HG02588 (cell line): ENCODE measurements at regions not wholly inside any gene's neighbourhood (a gene's known extent, or its start where the extent isn't known, plus 50 kb on each side); places are given as distances from the start of the nearest gene placed in this dataset.
"Not testable (repeated sequence)": the region's sequence is repeated elsewhere in the genome, so short reads cannot be mapped to it uniquely, and the experiment has no call there.

Experiments used
- ATAC-seq: cut with Tn5 transposase; IDR thresholded peaks from one replicate; pipeline ENCODE4 v1.9.1; 2021; ENCODE audit warnings: mild to moderate bottlenecking, moderate library complexity; ENCODE audit not compliant: unreplicated experiment

DNA sequence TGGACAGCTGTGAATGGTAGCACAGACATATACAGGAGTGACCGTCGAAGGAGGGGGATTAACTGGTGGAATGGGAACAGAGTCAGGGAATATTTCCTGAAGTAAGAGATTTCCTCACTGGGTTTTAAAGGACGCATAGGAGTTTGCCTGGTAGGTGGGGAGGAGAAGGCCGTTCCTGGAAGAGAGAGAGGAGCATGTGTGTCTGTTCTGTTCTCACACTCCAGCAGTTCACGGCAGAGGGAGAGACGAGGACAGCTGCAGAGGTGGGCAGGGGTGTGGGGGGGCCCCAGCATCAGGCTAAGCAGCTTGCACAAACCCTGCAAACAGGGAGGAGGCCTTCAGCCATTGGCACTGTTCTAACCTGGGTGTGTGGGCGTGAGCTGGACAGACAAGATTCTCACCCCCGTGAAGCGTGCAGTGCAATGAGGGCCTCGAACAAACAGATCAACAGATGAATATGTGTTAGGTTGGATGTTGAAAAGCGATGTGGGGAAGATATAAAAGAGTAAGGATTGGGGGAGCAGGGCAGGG lies 85.3 kb upstream of the GSE1 start:
- ATAC-seq = no peak

DNA sequence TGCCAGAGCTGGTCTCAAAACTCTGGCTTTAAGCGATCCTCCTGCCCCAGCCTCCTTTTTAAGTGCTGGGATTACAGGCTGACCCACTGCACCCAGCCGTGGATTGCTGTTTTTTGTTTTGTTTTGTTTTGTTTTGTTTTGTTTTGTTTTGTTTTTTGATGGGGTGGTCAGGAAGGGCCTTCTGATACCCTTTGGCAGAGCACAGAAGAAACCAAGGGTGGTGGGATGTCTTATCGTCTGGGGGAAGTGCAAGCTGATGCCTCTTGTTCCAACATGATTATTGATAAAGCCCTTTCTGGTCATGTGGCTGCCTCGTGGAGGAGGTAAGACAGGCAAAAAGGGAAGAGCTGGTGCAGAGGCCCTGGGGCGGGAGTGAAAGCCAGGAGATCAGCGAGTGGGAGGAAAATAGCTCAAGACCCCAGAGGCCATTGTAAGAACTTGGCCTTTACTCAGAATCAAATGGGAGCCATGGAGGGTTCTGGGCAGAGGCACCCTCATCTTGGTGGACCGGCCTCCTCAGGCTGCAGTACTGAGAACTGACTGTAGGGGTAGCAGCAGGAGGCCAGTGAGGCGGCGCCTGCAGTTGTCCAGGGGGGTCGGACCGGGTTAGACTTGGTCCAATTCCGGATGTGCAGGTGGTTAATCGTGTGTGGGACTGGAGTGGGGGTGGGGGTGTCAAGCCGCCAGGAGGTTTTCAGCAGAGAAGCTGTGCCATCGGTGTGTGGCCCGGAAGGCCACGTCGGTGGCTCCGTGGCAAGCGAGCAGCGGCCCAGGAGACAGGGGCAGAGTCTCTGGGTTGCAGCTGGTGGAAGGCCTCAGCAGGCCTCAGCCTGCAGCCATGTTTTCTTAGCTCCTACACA lies 84.4 kb upstream of the GSE1 start:
- ATAC-seq = no peak

GRCh38 chr16:85529489-85530369 lies 83.4 kb upstream of the GSE1 start:
- no peak for ATAC-seq

DNA sequence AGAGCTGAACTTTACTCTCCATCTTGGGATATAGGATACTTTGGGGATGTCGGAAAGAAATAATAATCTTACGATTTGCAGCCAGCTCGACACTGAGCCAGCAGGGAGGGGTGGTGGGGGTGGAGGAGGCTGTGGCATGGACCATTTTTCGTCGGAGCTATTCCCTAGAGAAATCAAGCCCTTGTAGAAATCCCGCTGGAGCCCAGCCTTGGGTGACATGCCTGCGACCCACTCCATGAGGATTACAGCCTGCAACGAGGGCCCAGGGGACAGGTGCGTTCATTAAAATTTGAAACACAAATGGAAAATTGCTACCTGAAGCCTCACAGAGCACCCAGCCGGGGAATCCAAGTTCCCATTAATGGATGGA lies 82.8 kb upstream of the GSE1 start:
- ATAC-seq = no peak

DNA sequence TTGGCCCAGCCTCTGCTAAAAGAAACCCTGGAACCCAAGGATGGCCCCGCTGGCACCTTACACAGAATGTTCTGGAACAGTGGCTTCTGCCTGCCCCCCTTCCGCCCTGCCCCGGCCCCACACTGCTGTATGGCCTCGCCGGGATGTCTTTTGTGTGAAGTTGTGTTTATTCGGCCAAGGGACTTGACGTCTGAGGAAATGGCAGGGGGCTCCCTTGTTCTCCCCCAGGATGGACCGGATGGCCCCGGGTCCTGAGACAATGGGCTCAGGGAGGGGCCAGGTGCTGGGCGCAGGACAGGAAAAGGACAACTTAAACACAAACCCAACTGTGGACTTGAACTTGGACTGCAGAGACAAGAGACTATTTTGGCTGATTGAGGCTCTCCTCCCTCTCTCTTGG lies 81.6 kb upstream of the GSE1 start:
- ATAC-seq = no peak

- ATAC-seq = no peak
These were observed 81.0 kb upstream of the GSE1 start for GRCh38 chr16:85532147-85532546.

DNA sequence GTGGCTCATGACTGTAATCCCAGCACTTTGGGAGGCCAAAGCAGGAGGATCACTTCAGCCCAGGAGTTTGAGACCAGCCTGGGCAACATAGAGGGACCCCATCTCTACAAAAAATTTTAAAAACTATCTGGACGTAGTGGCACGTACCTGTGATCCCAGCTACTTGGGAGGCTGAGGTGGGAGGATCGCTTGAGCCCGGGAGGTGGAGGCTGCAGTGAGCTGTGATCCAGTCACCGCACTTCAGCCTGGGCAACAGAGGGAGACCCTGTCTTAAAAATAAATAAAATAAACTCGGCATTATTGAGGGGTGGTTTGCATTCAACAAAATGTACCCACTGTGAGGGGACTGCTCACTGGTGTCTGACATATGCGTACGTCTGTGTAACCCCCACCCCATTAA lies 79.5 kb upstream of the GSE1 start:
- not testable (repeated sequence) for ATAC-seq

DNA sequence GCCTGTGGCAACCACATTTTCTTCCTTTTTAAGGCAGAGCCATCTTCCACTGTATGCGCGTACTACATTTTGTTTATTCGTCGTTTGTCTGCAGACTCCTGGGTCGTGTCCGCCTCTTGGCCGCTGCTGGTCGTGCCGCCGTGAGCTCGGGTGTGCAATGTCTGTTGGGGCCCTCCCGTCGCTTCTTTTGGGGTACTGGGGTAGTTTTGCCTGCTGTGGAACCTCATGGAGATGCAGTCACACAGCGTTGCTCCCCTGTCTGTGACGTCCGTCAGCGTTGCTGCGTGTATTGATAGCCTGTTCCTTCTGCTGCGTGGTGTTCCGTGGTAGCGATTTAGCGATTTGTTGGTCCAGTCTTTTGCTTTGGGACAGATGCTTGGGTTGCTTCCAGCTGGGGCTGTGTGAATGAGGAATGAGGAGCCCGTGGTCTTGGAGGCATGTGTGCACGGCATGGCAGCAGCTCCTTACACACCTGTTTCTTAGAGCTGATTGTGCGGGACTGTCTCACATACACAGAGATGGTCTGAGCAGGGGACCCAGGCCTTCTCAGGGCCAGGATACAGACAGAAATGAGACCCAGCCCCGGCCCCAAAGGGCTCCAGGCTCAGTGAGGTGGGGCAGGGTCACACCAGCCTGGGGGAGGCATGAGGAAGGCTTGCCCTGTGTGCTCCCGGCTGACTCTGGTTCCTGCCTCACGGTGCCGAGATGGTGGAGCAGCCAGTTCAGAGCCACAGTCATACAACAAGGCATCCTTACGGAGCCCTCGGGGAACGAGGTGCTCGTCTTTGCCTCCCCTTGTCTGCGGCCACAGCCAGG lies 78.4 kb upstream of the GSE1 start:
- no peak for ATAC-seq

GRCh38 chr16:85535352-85536072 lies 77.6 kb upstream of the GSE1 start:
- ATAC-seq = no peak

GRCh38 chr16:85536073-85536410 lies 77.1 kb upstream of the GSE1 start:
- no peak for ATAC-seq

- no peak for ATAC-seq
These were observed 76.5 kb upstream of the GSE1 start for GRCh38 chr16:85536411-85537330.

DNA sequence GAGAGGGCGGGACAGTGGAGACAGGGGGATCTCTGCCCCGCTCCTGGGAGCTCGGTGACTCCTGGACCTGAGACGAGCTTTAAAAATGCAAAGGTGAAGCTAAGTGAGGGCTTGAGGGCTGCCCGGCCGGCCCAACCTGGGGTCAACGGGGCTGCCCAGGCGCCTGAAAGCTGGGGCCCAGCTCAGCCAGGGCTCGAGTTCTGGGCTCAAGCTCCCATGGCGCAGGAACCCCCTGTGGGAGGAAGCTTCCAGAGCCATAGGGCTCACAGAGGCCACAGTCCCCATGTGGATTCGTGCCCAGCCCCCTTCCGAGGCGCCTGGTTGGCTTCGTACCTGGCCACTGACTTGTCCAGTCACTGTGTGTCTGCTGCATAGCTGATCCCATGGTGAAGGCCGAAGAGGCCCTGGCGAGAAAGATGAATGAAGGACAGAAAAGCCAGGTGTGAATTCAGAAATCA lies 75.8 kb upstream of the GSE1 start:
- no peak for ATAC-seq

DNA sequence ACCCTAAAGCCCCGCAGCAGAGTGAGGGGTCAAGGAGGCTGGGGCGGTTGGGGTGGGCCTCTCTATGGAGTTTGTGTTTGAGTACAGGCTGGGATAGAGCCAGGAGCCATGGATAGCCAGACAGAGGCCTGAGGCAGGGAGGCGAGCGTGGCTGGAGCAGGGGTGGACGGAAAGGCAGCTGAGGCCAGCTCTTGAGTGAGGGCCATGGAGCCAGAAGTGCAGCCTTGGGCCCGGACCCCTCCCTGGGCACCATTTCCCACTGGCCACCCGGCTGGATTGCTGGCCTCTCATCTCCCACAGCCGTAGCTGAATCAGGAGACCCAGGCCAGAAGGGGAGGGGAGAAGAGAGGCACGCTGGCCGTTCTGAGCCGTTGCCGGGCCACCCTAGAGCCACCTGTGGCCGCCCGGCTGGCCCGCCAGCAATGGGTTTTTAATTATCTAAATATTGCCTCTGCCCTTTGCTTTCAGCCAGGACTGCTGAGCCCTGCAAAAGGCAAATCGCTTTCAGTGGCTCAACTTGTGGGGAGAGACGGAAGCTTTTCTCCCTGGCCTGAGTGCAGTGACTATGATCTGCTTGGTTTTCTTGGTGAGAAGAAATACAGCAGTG lies 75.2 kb upstream of the GSE1 start:
- ATAC-seq = no peak

- no peak for ATAC-seq
These were observed 74.0 kb upstream of the GSE1 start for GRCh38 chr16:85539084-85539483.

DNA sequence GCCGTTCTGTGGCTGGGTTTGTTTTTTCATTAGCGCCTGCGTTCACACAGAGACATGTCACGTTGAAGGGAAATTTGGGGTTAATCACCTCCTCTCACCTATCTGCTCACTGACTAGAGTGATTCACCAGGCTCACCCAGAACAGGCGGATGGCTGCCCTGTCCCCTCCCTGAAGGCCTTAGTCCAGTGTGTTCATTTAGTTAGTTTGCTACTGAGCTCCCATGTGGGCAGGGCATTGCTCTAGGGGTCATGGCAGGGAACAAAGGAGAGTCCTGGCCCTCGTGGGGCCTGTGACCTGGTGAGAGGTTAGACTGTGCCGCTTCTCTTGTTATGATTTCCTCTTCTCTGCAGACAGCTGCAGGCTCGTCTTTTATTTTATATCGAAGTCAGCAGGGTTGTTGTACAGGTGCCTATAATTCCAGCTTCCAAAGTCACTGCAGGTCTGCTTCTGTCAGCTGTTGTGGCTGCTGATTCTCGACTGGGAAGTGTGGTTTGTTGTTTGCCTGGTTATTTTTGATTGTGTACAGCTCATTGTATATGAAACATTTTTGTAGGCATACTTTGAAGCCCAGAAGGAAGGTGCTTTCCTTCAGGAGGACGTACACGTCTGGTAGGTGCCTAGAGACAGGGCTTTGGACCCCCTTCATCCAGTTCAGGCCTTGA lies 73.4 kb upstream of the GSE1 start:
- no peak for ATAC-seq

DNA sequence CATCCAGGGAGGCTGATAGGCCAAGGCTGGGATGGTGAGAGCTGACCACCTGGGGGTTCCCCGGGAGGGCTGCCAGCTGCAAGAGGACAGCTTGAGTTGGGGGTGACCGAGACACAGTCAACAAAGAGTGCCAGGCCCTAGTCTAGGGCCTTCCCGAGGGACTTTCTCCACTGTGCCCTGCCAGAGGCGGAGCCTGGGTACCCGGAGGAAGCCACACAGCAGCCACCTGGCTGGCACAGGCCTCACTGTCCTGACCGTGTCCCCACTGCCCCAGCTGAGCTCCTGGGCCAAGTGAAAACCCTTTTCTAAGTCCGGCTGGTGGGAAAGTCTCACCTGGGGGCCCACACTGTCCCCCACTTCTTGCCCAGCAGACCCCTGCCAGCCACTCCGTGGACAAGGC lies 71.9 kb upstream of the GSE1 start:
- no peak for ATAC-seq

- ATAC-seq = no peak
These were observed 71.5 kb upstream of the GSE1 start for GRCh38 chr16:85541619-85541979.
